ENCODE measurements at regions not wholly inside any gene's neighbourhood (a gene's known extent, or its start where the extent isn't known, plus 50 kb on each side); places are given as distances from the start of the nearest gene placed in this dataset.
A peak's percentile ranks its signal among the peaks of the same experiment; 100 is the strongest.
"Not testable (repeated sequence)": the region's sequence is repeated elsewhere in the genome, so short reads cannot be mapped to it uniquely, and the experiment has no call there.

DNA sequence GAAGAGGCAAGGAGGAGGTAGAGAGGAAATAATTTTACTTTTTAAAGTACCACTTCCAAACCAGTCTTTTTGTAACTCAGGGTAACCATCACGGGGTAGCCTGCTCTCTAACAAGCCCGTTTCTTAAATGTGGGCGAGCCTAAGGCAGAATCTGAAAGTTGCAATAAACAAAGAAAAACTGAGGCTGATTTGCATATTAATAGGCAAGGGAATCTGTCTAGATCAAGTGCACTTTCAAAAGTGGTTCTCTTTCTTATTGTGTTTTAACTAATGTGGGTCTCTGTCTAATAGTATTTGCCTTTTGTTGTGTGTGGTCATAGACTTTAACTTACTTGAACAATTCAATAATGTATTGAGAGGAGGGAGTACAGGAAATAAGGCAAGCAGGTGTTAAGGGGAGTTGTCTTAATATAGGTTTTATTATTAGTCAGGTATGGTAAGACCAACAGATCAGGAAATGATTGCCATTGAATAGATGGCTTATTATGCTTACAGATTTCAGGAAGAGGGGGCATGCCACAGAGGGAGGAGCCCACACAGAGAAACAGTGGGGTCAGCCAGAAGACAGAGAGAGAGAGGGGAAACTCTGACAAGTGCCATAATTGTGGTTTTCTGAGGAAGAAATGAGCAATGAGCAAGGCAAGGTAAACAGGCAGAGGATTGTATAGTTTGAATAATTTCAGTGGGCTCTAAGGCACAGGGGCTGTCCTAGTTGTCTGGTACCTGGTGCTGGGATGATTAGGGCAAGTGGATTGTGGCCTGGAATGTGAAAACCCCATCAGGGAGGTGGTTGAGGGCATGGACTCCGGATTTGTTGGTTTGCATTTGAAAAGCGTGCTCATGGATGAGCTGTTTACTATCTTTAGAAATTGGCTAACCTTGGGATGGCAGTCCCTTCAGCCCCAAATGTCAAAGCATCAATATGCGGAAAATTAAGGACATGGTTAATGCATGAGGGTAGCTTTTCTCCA, 237.2 kb downstream of the TOX3 start:
- no peak for DNase-seq (ENCODE audit: low read depth)

DNA sequence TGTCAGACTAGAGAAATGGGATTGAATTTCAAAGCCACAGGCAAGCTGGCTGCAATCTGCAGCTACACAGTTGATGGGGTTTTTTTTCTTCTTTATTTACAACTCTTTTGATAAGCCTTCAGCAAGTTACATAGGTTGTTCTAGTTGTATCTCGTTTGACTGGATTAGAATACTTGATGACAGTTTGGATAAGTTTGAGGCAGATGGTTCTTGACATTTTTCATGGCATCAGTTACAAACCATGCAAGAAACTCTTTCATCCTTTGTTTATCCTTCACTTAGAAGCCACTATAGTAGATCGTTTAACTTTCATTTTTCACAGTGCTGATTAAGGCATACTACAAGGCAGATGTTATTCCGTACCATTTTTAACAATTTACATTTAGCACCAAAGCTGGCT, 238.9 kb downstream of the TOX3 start:
- no peak for DNase-seq (ENCODE audit: low read depth)

DNA sequence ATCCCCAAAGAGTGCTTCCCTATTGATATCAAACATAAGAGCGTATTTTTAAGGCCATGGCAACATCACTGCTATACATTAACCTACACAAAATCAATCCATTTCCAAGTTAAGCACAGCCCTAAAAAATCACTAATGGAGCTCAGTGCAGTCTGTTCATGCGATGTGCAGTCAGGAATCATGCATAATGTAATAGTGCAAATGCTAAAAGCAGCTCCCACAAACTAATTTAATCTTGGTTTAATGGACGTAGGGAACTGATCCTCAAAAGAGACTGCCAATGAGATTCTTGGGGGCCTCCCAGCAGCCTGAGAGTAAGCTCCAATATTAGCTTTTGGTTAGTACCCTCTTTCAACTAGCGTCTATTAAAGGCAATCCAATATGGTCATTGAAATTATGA, 245.9 kb downstream of the TOX3 start:
- DNase-seq (ENCODE audit: low read depth), result no peak

DNA sequence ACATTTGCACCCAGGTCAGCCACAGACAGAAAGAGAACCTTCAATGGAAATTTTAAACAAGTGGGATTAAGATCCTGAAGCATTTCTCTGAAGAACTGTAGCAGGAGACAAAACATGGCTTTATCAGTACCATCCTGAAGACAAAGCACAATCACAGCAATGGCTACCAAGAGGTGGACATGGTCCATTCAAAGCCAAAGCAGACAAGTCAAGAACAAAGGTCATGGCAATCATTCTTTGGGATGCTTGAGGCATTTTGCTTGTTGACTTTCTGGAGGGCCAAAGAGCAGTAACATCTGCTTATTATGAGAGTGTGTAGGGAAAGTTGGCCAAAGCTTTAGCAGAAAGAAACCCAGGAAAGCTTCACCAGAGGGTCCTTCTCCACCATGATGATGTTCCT, 248.2 kb downstream of the TOX3 start:
- no peak for DNase-seq (ENCODE audit: low read depth)

DNA sequence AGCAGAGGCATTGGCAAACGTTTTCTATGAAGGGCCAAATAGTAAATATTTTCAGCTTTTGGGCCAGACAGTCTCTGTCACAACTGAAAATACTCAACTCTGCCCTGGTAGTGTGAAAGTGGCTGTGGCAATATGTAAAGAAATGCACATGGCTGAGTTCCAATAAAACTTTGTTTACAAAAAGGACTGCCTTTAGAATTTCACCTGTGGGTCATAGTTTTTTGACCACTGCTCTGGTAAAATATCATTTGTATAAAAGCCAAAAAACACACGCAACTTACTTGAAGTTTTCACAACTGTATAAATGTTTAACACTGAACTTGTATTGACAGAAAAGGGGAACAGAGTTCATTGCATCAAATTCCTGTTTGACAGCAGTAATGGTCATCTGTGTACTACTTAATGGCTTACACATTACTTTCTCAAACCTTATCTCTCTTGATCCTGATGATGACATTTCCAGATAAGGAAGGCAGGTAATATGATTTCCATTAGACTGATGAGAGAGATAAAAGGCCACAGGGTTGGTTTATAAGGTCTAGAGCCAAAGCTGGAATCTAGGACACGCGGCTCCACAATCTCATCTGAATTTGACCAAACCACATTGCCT, 250.1 kb downstream of the TOX3 start:
- DNase-seq (ENCODE audit: low read depth), result not testable (repeated sequence)

DNA sequence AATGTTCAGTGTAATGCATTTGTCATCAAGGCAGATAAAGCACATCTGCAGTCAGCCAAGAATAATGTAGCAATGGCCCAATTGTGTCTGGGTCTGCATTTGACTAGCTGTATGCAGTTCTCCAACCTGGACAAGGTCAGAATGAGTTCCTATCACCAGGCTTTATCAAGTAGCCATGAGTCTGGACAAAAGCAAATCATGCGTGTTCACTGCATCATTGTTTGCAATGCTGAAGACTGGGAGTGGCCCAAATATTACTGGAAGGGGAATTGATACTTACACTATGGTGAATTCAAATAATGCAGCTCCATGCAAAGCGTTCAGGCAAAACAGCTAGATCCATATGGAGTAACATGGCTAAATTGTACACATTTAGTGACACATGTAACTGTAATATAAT, 250.9 kb downstream of the TOX3 start:
- DNase-seq (ENCODE audit: low read depth), result no peak

DNA sequence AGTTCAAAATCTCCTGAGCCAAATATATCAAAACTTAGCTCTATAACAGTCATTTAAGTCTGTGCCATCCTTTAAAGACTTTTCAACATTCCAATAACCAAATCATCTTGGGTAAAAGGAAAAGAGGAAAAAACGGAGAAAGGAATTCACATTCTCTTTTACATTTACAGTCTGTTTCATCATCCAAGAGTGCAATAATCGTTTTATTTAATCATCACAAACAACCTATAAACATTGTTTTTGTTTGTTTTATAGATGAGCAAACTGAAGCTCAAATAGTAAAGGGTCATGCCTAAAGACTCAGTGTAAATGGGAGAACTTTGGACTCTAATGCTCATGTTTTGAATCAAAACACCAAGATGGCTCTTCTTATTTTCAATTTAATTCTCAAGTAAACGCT, 252.3 kb downstream of the TOX3 start:
- no peak for DNase-seq (ENCODE audit: low read depth)

DNA sequence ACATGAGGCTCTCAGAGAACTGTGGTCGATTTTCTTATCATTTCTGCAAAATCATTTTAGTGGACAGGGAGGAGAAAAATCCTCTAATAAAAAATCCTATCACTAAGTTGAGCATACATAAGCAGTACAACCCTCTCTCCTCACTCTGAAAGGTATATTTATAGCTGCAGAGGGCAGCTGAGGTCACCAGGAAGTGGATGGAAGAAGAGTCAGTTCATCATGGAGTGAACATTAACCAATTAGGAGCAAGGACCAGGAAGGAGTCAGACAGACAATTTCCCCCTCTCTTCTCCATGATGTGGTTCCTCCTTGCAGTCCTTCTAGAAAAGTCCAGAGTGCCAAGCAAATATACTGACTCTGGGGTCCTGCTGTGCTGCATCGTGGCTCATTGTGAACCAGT, 253.7 kb downstream of the TOX3 start:
- DNase-seq (ENCODE audit: low read depth), result no peak

DNA sequence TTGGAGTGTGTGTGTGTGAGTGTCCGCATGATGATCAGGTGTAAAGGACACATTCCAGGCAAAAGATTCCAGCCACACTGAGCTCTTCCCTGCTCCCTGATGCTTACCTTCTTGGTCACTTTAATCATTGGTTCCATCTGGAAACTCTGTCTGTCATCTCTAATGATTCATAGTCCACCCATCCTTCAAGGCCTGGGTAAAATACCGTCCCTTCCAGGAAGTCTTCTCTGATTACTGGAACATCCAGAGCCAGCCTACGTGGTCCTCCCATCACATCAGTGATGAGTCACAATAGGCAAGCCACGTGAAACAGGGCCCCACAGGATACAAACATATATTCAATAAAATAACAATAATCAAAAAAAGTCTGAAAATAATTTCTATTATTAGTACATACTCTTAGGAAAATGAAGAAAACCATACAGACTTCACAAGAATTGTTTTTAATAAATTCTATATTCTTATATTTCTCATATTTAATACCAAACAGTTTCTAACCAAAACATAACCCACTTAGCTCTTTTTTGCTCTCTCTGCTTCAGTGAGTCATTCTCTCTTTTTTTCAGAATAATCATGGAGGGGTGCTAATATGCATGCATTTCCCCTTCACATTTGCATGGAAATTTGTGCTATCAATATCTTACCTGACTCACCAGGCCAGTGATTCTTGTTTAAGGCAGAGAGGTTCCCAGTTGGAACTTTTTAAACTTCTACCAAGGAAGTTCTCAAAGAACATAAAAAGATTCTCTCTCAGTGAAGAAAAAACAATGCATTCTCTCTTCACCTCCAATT, 263.2 kb downstream of the TOX3 start:
- DNase-seq (ENCODE audit: low read depth), result no peak

DNA sequence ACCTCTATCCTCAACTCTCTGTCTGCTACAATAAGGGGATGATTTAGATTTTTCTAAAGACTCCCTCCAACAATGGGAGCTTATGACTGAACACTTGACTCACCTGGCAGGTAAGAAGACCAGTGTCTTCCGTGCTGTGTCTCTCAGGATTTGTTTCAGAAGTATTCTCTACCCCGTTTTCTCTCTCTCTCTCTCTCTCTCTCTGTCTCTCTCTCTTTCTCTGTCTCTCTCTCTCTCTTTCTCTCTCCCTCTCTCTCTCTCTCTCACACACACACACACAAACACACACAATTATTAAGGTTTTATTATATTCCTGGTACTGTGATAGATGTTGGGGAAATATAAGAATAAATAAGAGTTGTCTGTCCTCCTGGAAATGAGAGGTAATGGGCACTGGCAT, 263.9 kb downstream of the TOX3 start:
- DNase-seq (ENCODE audit: low read depth), result no peak

DNA sequence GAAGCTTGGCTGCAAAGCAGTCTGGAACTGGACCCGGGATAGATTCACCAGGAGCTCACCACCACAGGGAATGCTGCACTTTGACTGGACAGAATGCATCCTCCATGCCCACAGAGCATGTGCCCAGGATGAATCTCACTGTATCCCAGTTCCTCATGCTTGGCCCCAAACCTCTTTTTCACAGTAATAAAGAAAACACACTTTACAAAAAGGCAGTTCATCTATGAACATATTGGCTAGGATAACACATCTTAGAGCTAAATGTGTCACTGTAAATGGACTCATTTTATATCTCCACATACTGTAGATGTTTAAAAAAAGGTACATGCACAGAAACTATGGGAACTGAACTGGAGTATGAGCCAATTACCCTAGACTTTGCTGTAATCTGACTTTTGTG, 266.9 kb downstream of the TOX3 start:
- no peak for DNase-seq (ENCODE audit: low read depth)

DNA sequence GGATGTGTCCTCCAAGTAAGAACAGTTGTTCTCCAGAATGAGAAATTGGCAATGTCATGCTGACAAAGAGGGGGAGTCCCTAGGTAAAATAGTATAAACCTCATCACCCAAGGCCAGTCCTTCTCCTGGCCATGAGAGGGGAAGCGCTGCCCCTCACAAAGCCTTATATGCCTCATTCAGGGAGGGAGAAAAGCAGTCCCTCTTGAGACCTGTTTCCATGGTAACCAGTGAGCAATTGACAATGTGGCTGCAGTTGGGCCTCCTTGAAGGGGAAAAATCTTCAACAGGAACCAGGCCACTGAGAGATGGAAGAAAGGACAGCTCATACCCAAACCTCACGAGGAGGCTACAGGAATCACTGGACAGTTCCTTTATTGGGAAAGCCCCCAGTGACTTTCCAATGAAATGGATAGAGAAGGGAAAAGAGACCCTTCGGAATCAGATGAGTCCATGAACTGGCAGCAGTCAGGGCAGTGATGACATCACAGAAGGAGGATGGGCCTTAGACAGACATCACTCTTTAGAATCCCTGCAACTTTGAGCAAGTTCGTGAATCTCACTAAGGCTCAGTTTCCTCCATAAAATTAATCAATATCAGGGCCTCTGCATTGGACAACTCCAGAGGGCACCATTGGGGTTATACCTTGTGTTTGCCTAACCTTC, 275.7 kb downstream of the TOX3 start:
- no peak for DNase-seq (ENCODE audit: low read depth)

DNA sequence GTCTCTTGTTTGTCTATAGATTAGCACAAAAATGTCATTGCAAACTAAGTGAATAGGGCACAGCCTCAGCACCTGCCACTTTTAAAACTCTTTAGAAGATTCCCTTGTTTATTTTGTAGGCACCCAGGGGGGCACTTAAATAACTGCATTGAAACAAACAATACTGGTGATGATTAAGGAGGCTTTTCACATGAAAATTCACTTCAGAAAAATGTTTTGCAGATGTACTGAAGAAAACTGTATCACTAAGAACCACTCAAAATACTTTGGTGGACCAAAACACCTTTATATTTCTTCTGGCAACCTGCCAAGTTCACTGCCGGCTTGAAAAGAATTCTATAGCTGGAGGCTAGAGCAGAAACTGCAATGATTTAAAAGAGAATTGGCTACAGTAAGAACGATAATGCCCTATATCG, 281.5 kb downstream of the TOX3 start:
- no peak for DNase-seq (ENCODE audit: low read depth)

DNA sequence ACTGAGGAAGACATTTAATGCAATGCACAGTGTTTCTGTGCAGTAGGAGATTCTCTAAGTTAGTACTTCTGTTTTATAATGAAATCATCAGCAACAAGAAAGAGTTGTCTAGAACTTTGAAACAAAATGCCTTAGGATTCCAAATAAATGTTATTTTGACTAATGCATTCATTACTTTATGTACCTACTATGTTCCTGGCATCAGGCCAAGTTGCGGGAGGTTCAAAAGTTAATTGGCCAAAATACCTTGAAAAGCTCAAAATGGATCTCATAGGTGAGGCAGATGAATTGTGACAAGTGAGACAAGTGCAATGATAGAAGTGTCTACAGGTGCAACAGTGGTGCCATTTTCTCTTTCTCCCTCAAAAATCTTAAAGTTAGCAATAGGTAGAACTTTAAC, 289.4 kb downstream of the TOX3 start:
- DNase-seq (ENCODE audit: low read depth), result no peak

DNA sequence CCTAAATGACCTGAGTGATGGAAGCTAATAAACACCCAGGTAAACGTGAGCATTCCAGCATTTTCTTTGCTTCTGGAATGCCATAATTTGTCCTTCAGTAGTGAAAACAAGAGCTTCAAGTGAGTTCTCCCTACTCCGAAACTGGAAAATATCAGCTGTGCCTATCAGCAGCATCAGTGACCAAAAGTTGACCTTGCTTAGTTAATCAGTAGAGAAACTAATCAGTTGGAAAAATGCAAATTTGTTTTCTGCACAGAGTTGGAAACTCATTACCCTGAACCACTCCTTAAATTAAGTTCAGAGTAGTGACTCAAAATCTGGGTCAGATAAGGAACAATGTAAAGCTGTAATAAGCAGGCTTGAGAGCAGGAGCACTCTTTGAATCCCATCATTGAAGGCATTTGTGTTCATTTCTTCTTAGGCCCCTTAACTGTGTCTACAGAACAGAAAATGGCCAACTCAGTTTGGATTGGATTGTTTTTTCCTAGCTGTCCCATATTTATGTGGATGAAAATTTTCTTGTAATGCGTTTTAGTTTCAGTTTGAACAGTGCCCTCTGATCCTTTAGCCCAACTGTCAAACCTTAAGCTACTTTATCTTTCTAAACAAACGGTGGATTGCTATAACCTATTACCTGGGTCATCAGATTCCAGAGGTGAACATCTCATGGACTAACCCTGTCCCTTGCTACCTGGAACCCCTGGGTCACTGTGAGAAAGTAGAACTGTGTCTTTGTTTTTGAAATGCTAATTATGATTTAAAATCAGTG, 290.4 kb downstream of the TOX3 start:
- no peak for DNase-seq (ENCODE audit: low read depth)

DNA sequence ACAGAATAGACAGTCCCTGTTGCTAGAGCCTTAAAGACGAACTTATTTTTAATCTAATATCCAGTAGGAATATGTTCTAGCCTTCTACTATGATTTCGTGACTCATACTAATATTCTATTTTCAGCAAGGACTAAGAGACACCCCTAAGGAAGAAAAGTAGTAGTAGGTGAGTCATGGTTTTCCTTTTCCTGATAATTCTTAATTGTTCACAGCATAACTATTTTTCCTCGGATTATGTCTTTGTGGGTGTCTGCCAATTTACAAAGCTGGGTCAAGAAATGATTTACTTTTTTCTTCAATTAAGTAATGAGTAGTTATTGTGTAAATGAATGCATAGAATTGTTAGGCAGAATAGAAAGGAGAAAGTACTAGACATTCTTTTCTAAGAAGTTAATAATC, 292.2 kb downstream of the TOX3 start:
- DNase-seq (ENCODE audit: low read depth), result no peak

DNA sequence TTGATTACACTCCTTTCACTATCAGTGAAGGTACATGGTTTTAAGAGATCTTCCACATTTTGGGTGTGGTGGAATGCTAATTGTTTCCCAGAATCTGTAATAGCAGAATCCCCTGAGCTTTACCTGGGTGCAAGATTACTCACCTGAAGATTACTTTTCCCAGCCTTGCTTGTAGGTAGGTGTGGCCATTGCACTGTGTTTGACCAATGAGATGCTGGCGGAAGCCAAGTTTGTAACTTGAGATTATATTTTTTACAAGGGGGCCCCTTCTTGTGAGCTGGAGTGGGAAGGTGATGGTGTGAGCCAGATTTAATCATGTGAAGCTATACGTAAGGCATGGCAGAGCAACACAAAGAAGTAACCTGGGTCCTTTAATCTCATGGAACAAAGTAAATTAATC, 294.3 kb downstream of the TOX3 start:
- DNase-seq (ENCODE audit: low read depth), result no peak

DNA sequence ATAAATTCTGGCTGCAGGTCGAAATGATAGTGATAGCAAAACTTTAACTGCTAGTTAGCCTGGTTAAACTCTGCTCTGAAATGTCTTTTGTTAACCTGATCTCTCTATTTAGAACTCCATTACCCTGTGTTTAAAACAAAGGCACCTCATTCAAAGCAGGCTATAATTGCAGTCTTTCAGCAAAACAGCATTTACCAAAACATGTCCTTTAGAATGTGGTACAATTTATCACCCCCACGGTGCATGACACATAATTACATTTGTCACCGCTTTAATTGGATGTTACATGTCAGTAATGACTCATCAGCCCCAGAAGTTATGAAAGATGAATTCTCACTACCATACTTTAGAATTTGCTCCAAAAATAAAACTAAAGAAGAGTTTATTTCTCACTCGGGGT, 295.4 kb downstream of the TOX3 start:
- DNase-seq (ENCODE audit: low read depth), result peak; percentile 1

DNA sequence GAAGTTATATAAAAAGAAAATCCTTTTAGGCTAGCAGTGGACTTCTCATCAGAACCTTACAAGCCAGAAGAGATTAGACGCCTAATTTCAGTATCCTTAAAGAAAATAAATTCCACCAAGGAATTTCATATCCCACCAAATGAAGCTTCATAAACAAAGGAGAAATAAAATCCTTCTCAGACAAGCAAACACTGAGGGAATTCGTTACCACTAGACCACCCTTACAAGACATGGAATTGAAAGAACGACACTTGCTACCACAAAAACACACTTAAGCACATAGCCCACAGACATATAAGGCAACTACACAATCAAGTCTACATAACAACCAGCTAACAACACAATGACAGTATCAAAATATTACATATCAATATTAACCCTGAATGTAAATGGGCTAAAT, 299.2 kb downstream of the TOX3 start:
- DNase-seq (ENCODE audit: low read depth), result no peak

DNA sequence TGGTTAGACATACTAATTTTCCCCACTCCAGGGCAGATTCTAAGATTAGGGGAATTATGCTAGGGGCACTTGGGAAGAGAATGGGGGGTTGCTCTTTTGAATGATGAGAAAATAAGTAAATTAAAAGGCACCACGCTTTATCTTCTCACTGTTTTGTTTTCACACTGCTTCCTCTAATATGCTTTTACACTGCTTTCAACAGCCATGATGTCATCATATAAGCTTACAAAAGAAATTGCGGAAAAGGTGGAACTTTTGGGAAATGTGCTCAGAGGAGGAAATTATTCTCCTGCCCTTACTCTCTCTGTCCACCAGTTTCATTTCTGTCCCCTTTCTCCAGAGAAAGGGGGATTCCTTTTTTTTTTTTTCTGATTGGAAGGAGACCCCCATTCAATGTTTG, 308.2 kb downstream of the TOX3 start:
- no peak for DNase-seq (ENCODE audit: low read depth)

DNA sequence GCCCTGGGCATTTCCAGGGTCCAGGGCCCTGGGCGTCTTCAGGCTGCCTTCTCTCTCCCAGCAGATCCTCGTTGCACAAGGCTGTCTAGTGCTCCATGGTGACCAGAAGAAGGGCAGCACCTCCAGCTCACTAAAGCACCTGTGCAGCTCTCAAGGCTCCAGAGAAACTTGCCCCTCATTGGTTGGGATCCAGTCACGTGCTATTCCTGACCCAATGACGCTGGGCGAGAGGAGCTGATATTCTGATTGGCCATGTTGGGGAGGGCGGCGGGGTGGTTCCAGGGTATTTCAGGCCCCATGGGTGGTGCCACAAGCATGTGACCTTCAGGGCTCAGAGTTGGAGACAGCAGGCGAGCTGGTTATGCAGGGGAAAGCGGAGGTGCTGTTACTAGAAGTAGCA, 309.1 kb downstream of the TOX3 start:
- DNase-seq (ENCODE audit: low read depth), result no peak
